Endodermal cell (in vitro differentiated cells): ENCODE measurements at regions not wholly inside any gene's neighbourhood (a gene's known extent, or its start where the extent isn't known, plus 50 kb on each side); places are given as distances from the start of the nearest gene placed in this dataset.

Source experiments
- DNase-seq: peaks from one replicate; pipeline ENCODE4 v3.0.0-alpha.2; 2017
- H3K27ac ChIP-seq: 2 replicates; pipeline ENCODE4 v1.5.1; 2013; ENCODE audit warnings: mild to moderate bottlenecking, low read depth, low read length, moderate library complexity
- H3K27me3 ChIP-seq: 2 replicates; pipeline ENCODE4 v1.6.1; 2013; ENCODE audit warnings: mild to moderate bottlenecking, low read length, moderate library complexity; ENCODE audit not compliant: insufficient read depth, control insufficient read depth, poor library complexity, severe bottlenecking
- H3K36me3 ChIP-seq: 2 replicates; pipeline ENCODE4 v1.7.0; 2013; ENCODE audit warnings: mild to moderate bottlenecking, low read length, moderate library complexity; ENCODE audit not compliant: control insufficient read depth, insufficient read depth
- H3K4me1 ChIP-seq: one replicate; pipeline ENCODE4 v1.7.0; 2013; ENCODE audit warnings: low read length; ENCODE audit not compliant: control insufficient read depth, insufficient read depth
- H3K4me3 ChIP-seq: 2 replicates; pipeline ENCODE4 v1.5.1; 2013; ENCODE audit warnings: mild to moderate bottlenecking, low read length, moderate library complexity
- H3K9ac ChIP-seq: 2 replicates; pipeline ENCODE4 v1.6.1; 2013; ENCODE audit warnings: mild to moderate bottlenecking, low read length, moderate library complexity; ENCODE audit not compliant: poor library complexity, severe bottlenecking; ENCODE audit errors: extremely low read depth
- H3K9me3 ChIP-seq: 2 replicates; pipeline ENCODE4 v1.6.1; 2013; ENCODE audit warnings: mild to moderate bottlenecking, low read length, moderate library complexity; ENCODE audit not compliant: control insufficient read depth
- H3K27ac Mint-ChIP-seq: 2 replicates; pipeline ENCODE4 v1.8.0; 2020; ENCODE audit warnings: mixed read lengths
- H3K27me3 Mint-ChIP-seq: 2 replicates; pipeline ENCODE4 v1.8.0; 2021; ENCODE audit warnings: mild to moderate bottlenecking, mixed read lengths; ENCODE audit not compliant: insufficient read depth
- H3K36me3 Mint-ChIP-seq: 2 replicates; pipeline ENCODE4 v1.8.0; 2020; ENCODE audit warnings: low read depth, mixed read lengths
- H3K4me1 Mint-ChIP-seq: 2 replicates; pipeline ENCODE4 v1.8.0; 2020; ENCODE audit warnings: mixed read lengths
- H3K4me3 Mint-ChIP-seq: 2 replicates; pipeline ENCODE4 v1.8.0; 2020; ENCODE audit warnings: mild to moderate bottlenecking, moderate library complexity, mixed read lengths
- H3K9me3 Mint-ChIP-seq: 2 replicates; pipeline ENCODE4 v1.8.0; 2020; ENCODE audit warnings: mild to moderate bottlenecking, mixed read lengths
- WGBS, 2 experiments: methylation state at CpG; one replicate each; pipeline versions ENCODE4 v1.1.5 to v1.1.7; 2013; ENCODE audit warnings: missing lambda C conversion rate in 2 of 2, mixed read lengths in 1 of 2; ENCODE audit not compliant: insufficient coverage in 1 of 2, insufficient read length in 1 of 2; 5-methylcytosine and 5-hydroxymethylcytosine counted together
- TF ChIP-seq, protein P1 (sequence below): fragments of 200-600 bp; sonication (generic); conservative IDR thresholded peaks from 2 replicates; pipeline ENCODE4 v1.5.0; 2021; ENCODE audit warnings: antibody characterized with exemption, mild to moderate bottlenecking

GRCh38 chr10:35843524-35844181 is 201.6 kb upstream of the FZD8 start:
- Histone ChIP-seq H3K9ac (no peak overlapping the region), H3K27me3 (no peaks in the 10 kb centered on the region), H3K27ac (no peak overlapping the region), H3K4me3 (no peak overlapping the region), H3K36me3 (no peaks in the 10 kb centered on the region), H3K4me1 (peaks cover 8% of the 10 kb centered on the region), H3K9me3 (peaks cover 17% of the 10 kb centered on the region)
- Mint-ChIP-seq H3K9me3 (peaks cover 16% of the 10 kb centered on the region), H3K4me3 (no peak overlapping the region), H3K4me1 (peaks cover 29% of the 10 kb centered on the region), H3K36me3 (no peaks in the 10 kb centered on the region), H3K27ac (no peak overlapping the region), H3K27me3 (peaks cover 1% of the 10 kb centered on the region)
- peak; percentile 81 for DNase-seq
- WGBS, 2 experiments = 52 to 58% methylated on average over 7 to 13 of the region's 13 CpGs
- TF ChIP-seq, protein P1, sequence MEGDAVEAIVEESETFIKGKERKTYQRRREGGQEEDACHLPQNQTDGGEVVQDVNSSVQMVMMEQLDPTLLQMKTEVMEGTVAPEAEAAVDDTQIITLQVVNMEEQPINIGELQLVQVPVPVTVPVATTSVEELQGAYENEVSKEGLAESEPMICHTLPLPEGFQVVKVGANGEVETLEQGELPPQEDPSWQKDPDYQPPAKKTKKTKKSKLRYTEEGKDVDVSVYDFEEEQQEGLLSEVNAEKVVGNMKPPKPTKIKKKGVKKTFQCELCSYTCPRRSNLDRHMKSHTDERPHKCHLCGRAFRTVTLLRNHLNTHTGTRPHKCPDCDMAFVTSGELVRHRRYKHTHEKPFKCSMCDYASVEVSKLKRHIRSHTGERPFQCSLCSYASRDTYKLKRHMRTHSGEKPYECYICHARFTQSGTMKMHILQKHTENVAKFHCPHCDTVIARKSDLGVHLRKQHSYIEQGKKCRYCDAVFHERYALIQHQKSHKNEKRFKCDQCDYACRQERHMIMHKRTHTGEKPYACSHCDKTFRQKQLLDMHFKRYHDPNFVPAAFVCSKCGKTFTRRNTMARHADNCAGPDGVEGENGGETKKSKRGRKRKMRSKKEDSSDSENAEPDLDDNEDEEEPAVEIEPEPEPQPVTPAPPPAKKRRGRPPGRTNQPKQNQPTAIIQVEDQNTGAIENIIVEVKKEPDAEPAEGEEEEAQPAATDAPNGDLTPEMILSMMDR = no peak

- peaks cover 17% of the 10 kb centered on the region for H3K9me3 ChIP-seq
- H3K4me3 ChIP-seq = no peak overlapping the region
- H3K9ac ChIP-seq = no peak overlapping the region
- peaks cover 16% of the 10 kb centered on the region for H3K9me3 Mint-ChIP-seq
- TF ChIP-seq, protein P1 = no peak
- no peaks in the 10 kb centered on the region for H3K36me3 ChIP-seq
- WGBS, 2 experiments = 85 to 100% methylated on average over 1 to 2 of the region's 2 CpGs
- no peaks in the 10 kb centered on the region for H3K36me3 Mint-ChIP-seq
- H3K4me1 ChIP-seq = peaks cover 2% of the 10 kb centered on the region
- H3K4me3 Mint-ChIP-seq = no peak overlapping the region
- H3K27me3 Mint-ChIP-seq = peaks cover 15% of the 10 kb centered on the region
- no peaks in the 10 kb centered on the region for H3K27me3 ChIP-seq
- peaks cover 15% of the 10 kb centered on the region for H3K4me1 Mint-ChIP-seq
- H3K27ac ChIP-seq = no peak overlapping the region
- no peak for DNase-seq
- no peak overlapping the region for H3K27ac Mint-ChIP-seq
Measured at GRCh38 chr10:35838054-35838453, 196.0 kb upstream of the FZD8 start.

- Histone ChIP-seq H3K27me3 (no peaks in the 10 kb centered on the region), H3K27ac (no peak overlapping the region), H3K9ac (no peak overlapping the region), H3K4me1 (peaks cover 2% of the 10 kb centered on the region), H3K4me3 (no peak overlapping the region), H3K36me3 (no peaks in the 10 kb centered on the region), H3K9me3 (peaks cover 4% of the 10 kb centered on the region)
- WGBS, 2 experiments = 94 to 100% methylated on average over 1 to 3 of the region's 3 CpGs
- Mint-ChIP-seq H3K27ac (no peak overlapping the region), H3K4me1 (peaks cover 23% of the 10 kb centered on the region), H3K36me3 (no peaks in the 10 kb centered on the region), H3K9me3 (peaks cover 9% of the 10 kb centered on the region), H3K4me3 (no peak overlapping the region), H3K27me3 (peaks cover 17% of the 10 kb centered on the region)
- no peak for DNase-seq
- TF ChIP-seq, protein P1 = no peak
Measured at GRCh38 chr10:35835545-35835944, 193.4 kb upstream of the FZD8 start.
